ENCODE measurements at regions not wholly inside any gene's neighbourhood (a gene's known extent, or its start where the extent isn't known, plus 50 kb on each side); places are given as distances from the start of the nearest gene placed in this dataset.
A peak's percentile ranks its signal among the peaks of the same experiment; 100 is the strongest.

- no peaks in the 10 kb centered on the region for H3K9me3 ChIP-seq (ENCODE audit: low read depth, low read length, poor library complexity, severe bottlenecking)
- CTCF ChIA-PET = no interaction called here
- intact Hi-C loops (cut with micrococcal nuclease; ENCODE audit: unreplicated experiment) = no loop called here
- no peaks in the 10 kb centered on the region for H3K36me3 ChIP-seq (ENCODE audit: insufficient read depth, low read length, poor library complexity, severe bottlenecking)
- POLR2A ChIA-PET (ENCODE audit: low non-redundant PET) = no interaction called here
- no peaks in the 10 kb centered on the region for H3K27me3 ChIP-seq (replicated peaks; ENCODE audit: insufficient read depth, low read depth, low read length, poor library complexity)
- no TSS peak for BruUV-seq (replicated peaks)
- H3K4me3 ChIP-seq (ENCODE audit: low read depth, low read length, poor library complexity, severe bottlenecking) = no peak overlapping the region
- no peak for DNase-seq (ENCODE audit: low spot score)
- H3K4me1 ChIP-seq (ENCODE audit: insufficient read depth, low read length, poor library complexity, severe bottlenecking) = peaks cover 26% of the 10 kb centered on the region
- no peak overlapping the region for H3K27ac ChIP-seq (ENCODE audit: low read depth, low read length, poor library complexity, severe bottlenecking)
- no peak for TF ChIP-seq EZH2 (IDR thresholded peaks at IDR 0.05; ENCODE audit: borderline replicate concordance, low read depth, low read length, poor library complexity, severe bottlenecking)
- TF ChIP-seq, protein P1, sequence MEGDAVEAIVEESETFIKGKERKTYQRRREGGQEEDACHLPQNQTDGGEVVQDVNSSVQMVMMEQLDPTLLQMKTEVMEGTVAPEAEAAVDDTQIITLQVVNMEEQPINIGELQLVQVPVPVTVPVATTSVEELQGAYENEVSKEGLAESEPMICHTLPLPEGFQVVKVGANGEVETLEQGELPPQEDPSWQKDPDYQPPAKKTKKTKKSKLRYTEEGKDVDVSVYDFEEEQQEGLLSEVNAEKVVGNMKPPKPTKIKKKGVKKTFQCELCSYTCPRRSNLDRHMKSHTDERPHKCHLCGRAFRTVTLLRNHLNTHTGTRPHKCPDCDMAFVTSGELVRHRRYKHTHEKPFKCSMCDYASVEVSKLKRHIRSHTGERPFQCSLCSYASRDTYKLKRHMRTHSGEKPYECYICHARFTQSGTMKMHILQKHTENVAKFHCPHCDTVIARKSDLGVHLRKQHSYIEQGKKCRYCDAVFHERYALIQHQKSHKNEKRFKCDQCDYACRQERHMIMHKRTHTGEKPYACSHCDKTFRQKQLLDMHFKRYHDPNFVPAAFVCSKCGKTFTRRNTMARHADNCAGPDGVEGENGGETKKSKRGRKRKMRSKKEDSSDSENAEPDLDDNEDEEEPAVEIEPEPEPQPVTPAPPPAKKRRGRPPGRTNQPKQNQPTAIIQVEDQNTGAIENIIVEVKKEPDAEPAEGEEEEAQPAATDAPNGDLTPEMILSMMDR (conservative IDR thresholded peaks at IDR 0.05; ENCODE audit: low read depth, low read length) = no peak
These were observed 354.2 kb upstream of the TBL1XR1 start for GRCh38 chr3:177551431-177551836.

DNA sequence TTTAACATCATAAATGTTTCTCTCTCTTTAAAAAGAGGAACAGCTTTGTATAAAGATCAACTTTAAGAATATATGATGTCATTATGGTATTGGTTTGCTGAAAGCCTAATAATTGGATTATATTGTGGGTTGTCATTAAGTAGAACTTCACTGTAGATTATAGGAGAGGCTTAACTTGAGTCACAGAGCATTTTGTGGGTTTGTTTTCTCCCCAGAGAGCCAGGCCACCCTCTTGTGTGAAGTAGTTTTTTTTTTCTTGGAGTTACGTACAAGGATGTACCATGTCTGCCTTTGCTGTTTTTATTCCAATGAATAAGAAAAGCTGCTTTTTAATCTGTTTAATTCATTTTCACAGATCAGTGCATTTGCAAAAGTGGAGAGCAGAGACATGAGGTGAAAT is 354.8 kb upstream of the TBL1XR1 start:
- H3K4me3 ChIP-seq (ENCODE audit: low read depth, low read length, poor library complexity, severe bottlenecking) = no peak overlapping the region
- DNase-seq (ENCODE audit: low spot score) = peak; percentile 75
- H3K27me3 ChIP-seq (replicated peaks; ENCODE audit: insufficient read depth, low read depth, low read length, poor library complexity) = no peaks in the 10 kb centered on the region
- H3K36me3 ChIP-seq (ENCODE audit: insufficient read depth, low read length, poor library complexity, severe bottlenecking) = no peaks in the 10 kb centered on the region
- ChIA-PET POLR2A (ENCODE audit: low non-redundant PET) (no interaction called here), CTCF (interaction anchor here (0.6 kb wide), 1 partner anchor 10 kb away, joined by 3 read pairs; no protein-coding TSS in a partner anchor)
- TF ChIP-seq, protein P1 (conservative IDR thresholded peaks at IDR 0.05; ENCODE audit: low read depth, low read length) = no peak
- no peak for TF ChIP-seq EZH2 (IDR thresholded peaks at IDR 0.05; ENCODE audit: borderline replicate concordance, low read depth, low read length, poor library complexity, severe bottlenecking)
- H3K9me3 ChIP-seq (ENCODE audit: low read depth, low read length, poor library complexity, severe bottlenecking) = no peaks in the 10 kb centered on the region
- peaks cover 26% of the 10 kb centered on the region for H3K4me1 ChIP-seq (ENCODE audit: insufficient read depth, low read length, poor library complexity, severe bottlenecking)
- no TSS peak for BruUV-seq (replicated peaks)
- intact Hi-C loops (cut with micrococcal nuclease; ENCODE audit: unreplicated experiment) = no loop called here
- H3K27ac ChIP-seq (ENCODE audit: low read depth, low read length, poor library complexity, severe bottlenecking) = no peak overlapping the region

DNA sequence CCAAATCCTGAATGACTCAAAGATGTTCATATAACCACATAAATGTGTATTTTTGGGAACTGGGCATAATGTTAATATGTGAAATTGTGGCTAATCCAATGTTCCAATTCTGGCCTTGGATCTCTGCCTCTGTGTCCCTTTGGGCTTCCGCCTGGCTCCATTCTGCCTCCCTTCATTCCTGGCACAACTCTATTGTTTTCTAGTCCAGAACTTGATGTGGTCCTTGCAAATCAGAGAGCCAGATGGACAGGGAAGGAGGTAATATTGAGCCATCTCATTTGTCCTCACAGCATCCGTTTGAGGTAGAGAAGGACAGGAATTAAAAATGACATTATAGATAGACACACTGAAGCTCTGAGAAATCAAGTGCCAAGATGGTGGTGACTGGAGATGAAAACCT is 355.7 kb upstream of the TBL1XR1 start:
- H3K36me3 ChIP-seq (ENCODE audit: insufficient read depth, low read length, poor library complexity, severe bottlenecking) = no peaks in the 10 kb centered on the region
- POLR2A ChIA-PET (ENCODE audit: low non-redundant PET) = no interaction called here
- H3K27me3 ChIP-seq (replicated peaks; ENCODE audit: insufficient read depth, low read depth, low read length, poor library complexity) = no peaks in the 10 kb centered on the region
- peaks cover 26% of the 10 kb centered on the region for H3K4me1 ChIP-seq (ENCODE audit: insufficient read depth, low read length, poor library complexity, severe bottlenecking)
- TF ChIP-seq, protein P1 (conservative IDR thresholded peaks at IDR 0.05; ENCODE audit: low read depth, low read length) = no peak
- TF ChIP-seq EZH2 (IDR thresholded peaks at IDR 0.05; ENCODE audit: borderline replicate concordance, low read depth, low read length, poor library complexity, severe bottlenecking) = no peak
- no TSS peak for BruUV-seq (replicated peaks)
- H3K4me3 ChIP-seq (ENCODE audit: low read depth, low read length, poor library complexity, severe bottlenecking) = no peak overlapping the region
- no peak overlapping the region for H3K27ac ChIP-seq (ENCODE audit: low read depth, low read length, poor library complexity, severe bottlenecking)
- no peak for DNase-seq (ENCODE audit: low spot score)
- CTCF ChIA-PET = no interaction called here
- no peaks in the 10 kb centered on the region for H3K9me3 ChIP-seq (ENCODE audit: low read depth, low read length, poor library complexity, severe bottlenecking)
- intact Hi-C loops (cut with micrococcal nuclease; ENCODE audit: unreplicated experiment) = no loop called here

Measured in A673 (cell line).